ENCODE measurements at regions not wholly inside any gene's neighbourhood (a gene's known extent, or its start where the extent isn't known, plus 50 kb on each side); places are given as distances from the start of the nearest gene placed in this dataset.
"Not testable (repeated sequence)": the region's sequence is repeated elsewhere in the genome, so short reads cannot be mapped to it uniquely, and the experiment has no call there.

DNA sequence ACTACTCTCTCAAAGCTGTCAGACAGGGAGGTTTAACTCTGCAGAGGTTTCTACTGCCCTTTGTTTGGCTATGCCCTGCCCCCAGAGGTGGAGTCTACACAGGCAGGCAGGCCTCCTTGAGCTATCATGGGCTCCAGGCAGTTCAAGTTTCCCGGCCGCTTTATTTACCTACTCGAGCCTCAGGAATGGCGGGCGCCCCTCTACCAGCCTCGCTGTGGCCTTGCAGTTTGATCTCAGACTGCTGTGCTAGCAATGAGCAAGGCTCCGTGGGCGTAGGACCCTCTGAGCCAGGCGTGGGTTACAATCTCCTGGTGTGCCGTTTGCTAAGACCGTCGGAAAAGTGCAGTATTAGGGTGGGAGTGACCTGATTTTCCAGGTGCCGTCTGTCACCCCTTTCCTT lies 124.3 kb downstream of the PTCHD1 start:
- DNase-seq, result not testable (repeated sequence)

DNA sequence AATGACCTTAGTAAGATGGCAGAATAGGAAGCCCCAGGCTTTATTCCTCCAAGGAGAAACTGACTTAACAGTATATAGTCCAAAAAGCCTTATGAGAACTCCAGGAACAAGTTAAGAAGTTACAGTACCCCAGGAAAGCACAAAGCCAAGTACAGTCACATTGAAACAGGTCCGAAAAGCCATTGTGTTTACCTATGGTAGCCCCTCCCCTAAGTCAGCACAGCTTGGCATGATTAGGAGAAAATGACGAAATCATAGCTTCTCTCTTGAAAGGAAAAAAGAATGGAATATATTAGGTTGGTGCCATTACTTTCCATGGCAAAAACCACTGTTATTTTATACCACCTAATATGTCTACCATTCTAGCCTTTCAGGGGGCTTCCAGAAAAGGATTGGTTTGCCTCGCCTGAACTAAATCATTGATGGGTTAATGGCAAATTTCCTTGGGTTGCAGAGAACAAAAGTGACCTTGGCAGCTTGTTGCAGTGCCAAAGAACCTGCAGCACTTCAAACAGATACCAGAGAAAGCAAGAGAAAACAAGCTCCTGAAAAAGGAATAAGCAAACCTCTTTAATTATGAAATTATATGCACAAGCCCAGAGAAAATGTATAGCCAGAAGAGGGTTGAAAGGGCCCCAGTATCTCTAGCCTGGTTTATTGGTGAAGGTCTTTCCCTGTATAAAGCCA lies 130.6 kb downstream of the PTCHD1 start:
- DNase-seq, result no peak

DNA sequence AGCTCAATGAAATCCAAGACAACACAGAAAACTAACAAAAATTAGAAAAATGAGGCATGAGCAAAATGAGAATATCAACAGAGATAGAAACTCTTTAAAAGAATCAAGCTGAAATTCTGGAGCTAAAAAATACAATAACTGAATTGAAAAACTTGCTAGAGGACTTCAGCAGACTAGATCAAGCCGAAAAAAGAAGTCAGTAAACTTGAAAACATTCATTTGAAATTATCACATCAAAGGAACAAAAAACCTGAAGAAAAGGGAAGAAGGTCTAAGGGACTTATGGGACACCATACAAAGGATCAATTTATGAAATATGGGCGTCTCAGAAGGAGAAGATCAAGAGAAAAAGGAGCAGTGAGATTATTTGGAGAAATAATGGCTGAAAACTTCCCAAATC lies 131.3 kb downstream of the PTCHD1 start:
- no peak for DNase-seq

DNA sequence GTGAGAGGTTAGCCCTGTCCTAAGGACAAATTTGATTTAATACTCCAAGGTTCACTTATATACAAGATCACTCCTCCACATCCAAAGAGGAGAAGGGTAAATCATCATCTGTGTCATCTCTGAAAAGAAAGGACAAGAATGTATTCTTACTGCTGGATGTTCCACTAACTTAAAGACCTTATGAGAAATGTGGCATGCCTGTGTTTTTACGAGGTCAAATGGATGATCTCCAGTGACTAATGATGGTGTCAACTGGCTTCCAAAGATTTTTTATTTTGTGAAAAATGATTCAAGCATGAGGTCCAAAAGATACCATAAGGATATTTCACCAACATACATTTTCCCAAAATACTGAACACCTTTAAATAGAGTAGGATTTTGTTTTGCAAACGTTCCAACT lies 143.4 kb downstream of the PTCHD1 start:
- DNase-seq, result no peak

DNA sequence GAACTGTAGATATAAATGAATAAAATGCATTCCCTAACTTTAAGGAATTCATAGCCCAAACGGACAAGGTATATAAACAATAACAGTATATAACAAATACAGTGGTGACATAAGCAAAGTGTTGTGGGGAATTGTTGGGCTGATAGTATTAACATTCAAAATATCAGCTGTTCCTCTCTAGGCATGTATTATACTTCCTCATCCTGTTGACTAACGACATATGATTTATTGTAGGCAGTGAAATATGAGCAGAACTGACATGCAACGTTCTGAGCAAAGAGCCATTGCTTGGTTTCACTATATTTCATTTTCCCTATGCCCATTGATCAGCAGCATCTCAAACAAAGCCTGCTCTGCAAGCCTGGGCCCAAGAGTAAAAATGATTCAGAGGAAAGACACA lies 143.9 kb downstream of the PTCHD1 start:
- no peak for DNase-seq

DNA sequence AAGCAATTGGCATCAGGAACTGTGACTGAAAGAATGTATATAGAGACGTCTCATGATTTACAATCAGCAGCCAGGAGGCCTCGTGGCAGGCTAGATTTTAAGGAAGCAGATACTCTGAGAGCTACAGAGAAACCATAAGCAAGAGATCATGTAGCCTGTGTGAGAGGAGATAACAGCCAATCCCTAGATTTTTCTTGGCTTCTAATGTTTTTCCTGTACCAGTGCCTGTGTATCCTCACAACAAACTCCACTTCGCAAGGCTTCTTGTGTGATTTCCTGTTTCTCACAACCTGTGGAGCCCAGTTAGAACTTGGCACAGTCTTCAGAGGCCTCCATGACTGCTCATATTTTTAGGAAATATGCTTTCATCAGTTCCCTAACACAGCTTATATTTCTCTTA lies 147.9 kb downstream of the PTCHD1 start:
- no peak for DNase-seq

DNA sequence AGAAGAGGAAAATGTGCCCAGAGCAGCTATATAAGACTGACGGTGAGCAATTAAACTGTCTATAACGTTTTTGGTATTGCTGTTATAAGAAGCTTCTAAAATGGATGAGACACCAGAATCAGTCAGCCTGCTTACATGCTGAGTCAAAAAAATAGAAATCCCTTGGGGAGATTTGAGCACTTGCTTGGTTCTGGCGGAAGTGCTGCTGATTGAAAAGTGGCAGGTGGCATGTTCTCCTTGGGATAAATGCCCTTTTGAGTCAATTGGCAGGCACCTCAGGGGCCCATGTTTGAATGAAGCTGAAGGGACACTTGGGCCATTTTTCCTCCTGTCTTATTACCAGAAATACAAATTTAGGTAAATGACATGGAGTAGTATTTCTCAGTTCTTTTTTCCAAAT lies 148.7 kb downstream of the PTCHD1 start:
- DNase-seq, result no peak

DNA sequence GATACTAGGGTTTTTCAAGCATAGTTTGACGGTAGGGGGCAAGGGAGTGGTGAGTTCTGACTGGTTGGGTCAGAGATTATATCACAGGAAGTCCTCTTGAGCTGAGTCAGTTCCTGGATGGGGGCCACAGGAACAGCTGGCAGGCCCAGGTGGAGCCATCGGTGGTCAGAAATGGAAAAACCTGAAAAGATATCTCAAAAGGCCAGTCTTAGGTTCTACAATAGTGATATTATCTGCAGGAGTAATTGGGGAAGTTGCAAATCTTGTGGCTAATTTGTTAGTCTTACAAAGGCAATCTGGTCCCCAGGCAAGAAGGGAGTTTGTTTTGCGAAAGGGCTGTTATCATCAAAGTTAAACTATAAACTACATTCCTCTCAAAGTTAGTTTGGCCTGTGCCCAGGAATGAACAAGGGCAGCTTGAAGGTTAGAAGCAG lies 159.3 kb downstream of the PTCHD1 start:
- no peak for DNase-seq

DNA sequence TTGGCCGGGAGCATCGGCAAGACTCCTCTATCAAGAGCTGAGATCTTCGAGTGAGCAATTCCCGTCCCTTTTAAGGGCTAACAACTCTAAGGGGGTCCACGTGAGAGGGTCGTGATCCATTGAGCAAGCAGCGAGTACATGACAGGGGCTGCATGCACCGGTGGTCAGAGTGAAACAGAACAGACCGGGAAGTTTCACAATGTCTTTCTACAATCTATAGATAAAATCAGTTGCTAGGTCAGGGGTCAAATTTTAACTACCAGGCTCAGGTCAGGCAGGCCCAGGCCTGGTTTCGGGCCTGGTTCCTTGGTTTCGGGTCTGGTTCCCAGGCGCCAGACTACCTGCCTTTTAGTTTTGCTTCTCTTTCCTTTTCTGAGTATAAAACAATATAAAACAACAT lies 160.1 kb downstream of the PTCHD1 start:
- DNase-seq, result no peak

DNA sequence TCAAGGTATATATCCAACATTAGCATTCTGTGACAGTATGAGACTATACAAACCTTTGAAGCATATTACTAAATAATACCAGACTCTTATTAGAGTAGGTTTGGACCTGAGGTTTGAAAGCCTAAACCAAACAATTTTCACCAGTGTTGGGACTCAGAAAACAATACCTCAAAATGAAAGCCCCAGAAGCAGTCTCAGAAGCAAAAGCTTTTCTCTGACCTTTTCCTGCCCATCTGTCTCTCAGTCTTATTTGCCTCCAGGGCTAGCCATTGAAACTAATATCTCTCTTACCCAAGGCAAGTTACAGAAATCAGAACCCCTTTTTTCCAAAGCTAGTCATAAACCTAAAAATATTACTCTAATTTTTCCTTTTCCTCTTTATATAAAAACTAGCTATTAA lies 163.3 kb downstream of the PTCHD1 start:
- no peak for DNase-seq

DNA sequence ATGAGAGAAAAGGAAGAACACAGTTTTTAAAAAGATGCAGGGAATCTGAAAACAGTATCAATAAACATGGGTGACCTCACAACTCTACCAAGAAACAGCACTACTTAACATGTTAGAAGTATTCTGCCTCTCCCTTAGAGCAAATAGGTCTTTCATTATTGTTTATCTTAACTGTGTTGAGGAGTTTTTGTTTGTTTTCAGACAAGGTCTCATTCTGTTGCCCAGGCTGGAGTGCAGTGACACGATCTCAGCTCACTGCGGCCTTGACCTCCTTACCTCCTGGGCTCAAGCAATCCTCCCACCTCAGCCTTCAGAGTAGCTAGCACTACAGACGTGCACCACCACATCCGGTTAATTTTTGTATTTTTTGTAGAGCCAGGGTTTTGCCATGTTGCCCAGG lies 165.3 kb upstream of the PRDX4 start:
- no peak for DNase-seq

DNA sequence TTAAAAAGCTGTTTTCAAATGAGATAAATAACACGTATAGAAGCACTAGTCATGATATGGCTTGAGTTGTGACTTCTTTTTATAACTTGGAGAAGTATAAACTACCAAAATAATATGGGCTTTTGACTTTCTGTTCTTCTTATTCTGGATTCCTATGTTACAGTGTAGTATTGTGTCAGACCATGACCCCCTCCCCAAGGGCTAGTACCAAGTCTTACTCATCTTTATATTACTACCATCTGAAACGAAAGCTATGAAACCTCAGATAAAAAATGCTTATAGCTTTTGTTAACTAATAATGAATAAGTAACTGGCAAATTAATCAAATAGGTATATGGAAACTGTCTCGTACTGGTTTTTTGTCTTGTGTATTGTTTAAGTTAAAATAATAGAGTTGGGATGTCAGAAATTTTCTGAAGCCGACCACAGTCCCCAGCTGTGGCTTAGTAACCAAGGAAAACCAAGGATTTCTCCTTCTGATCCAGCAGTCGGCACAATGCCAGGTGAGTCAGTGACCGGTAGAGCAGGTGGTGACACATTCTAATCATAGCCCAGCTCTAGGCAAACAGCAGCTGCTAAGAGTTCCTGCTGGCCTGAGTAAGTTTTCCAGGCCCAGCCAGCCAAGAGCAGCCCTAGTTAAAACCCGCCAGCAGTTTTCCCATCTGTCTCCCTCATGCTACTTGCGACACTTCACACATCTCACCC lies 163.3 kb upstream of the PRDX4 start:
- peak; percentile 57 for DNase-seq

DNA sequence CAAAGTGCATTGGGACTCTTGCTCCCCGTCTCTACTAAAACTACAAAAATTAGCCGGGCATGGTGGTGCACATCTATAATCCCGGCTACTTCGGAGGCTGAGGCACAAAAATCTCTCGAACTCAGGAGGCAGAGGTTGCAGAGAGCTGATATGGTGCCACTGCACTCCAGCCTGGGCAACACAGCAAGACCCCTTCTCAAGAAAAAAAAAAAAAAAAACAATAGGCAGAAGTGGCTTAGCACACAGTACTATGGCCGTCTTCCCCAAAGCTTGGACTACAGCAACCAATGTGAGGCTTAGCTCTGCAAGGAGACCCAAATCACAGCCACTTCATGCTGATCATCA lies 162.8 kb upstream of the PRDX4 start:
- DNase-seq, result no peak

DNA sequence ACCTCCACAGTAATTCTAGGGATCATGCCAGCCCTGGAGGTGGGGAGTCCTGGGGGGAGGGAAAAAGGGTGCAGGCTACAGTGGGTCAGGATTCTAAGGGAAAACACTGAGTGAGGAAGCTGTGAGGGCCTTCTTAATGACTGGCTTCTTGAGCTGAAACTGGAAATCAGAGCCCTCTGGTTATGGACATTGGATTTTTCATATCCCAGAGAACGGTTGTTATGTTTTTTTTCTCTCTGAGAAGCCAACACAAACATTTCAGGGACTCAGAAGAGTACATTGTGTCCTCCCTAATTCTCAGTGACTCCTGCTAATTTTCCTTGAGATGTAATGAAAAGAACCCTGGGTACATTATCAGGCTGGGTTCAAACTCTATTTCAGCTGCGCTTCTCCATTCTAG lies 162.4 kb upstream of the PRDX4 start:
- DNase-seq, result no peak

DNA sequence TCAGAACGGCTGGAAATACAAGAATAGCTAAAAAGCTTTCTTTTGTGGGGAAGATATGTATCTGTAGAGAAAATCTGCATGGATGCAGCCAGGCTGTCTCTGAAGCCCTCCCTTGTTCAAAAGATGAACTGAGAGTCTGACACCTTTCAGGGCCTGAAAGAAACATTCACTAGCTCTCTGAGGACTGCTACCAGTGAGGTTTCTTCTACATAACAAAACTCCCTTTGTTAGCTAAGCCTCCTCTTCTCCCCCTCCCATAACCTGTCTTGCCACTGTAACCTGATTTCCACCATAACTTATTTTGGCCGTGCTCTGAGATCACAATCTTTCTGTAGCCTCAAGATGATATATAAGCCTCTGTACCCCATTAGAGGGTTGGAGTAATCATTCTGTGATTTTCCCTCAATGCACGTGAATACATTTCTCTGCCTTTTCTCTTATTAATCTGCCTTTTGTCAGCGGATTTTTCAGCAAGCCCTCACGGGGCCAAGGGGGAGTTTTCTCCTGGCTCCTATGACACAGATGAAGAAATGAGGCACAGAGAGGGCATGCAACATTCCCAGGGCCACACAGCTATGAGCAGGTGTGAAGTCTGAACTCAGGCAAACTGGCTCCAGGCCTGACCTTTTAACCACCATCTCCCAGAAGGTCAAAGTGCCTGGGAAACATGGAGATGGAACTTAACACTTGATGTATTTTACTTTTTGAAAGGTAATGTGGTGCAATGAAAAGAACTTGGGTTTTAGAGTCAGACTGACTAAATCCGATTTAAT lies 161.6 kb upstream of the PRDX4 start:
- no peak for DNase-seq

DNA sequence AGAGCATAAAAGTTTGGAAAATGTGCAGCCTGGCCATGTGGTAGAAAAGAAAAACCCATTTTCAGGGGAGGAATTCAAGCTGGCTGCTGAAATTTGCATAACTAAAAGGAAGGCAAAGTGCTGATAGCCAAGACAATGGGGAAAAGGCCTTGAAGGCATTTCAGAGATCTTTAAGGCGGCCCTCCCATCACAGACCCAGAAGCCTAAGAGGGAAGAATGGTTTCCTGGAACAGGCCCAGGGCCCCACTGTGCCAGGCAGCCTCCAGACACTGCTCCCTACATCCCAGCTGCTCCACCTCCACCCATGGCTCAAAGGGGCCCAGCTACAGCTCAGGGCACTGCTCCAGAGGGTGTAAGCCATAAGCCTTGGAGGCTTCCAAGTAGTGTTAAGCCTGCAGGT lies 158.0 kb upstream of the PRDX4 start:
- DNase-seq, result no peak

DNA sequence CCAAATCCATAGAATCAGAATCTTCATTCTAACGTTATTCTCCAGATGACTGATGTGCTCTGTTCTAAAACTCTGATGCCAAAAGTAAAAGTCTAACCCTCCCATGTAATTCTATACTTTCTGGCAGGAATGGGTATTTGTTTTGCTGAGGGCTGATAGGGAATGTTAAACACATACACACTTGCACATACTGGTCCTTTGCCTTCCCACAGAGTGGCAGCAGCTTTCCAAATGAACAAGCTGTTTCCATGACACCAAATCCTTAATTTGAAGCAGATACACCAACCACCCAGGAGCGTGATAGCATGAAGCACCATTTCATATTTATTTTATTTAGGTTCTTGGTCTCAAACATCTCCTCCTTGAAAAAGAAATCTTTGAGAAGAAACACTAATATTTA lies 155.5 kb upstream of the PRDX4 start:
- no peak for DNase-seq

DNA sequence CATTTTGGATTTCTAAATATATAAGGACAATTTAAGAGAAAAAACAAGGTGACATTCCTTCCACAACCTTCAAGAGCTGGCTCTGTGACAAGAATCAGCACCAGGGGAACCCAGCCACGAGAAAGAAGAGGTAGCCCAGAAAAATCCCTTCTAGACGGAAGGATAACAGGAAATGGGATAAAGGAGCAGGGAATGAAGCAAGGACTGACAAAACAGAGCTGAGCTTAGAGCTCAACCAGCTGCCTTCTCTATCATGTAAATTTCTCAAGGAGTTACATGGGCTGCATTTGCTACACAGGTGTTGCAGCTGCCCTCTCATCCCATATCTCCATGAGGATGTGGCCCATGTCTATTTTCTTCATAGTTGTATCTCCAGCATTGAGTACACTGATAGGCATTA lies 154.2 kb upstream of the PRDX4 start:
- no peak for DNase-seq

DNA sequence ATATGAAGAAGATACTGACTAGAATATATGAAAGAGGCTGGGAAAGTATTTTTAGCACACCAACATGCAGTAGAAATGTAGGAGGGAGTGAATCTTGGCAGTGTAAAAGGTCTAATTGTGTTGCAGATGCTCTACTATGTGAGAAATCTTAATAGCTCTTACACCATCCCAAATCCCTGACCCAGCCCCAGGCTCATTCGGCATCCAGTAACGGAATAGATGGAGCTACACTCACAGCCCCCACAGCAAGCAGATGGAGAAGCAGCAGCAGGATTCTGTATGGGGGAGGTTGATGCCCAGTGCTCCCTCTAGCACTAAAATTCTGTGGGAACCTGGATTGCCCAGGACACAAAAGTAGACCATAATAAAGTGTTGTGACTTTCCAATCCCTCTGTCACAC lies 153.2 kb upstream of the PRDX4 start:
- DNase-seq, result no peak

DNA sequence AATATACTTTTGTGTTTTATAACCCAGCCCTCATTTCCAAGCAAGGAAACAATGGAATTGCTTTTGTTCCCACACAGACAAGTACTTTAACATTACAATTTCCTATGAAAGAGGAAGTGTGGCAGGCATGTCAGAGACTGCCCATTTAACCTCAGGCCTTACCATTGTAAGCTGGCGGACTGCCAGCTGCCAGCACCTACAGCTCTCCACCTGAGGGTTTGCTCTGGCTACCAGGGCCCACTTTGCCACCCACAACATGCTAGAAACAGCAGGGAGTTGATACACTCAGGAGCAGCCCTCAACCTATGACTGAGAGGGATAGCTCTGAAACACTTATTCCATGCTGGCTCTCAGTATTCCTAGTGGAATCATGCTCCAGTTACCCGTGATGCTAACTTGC lies 152.3 kb upstream of the PRDX4 start:
- no peak for DNase-seq

DNA sequence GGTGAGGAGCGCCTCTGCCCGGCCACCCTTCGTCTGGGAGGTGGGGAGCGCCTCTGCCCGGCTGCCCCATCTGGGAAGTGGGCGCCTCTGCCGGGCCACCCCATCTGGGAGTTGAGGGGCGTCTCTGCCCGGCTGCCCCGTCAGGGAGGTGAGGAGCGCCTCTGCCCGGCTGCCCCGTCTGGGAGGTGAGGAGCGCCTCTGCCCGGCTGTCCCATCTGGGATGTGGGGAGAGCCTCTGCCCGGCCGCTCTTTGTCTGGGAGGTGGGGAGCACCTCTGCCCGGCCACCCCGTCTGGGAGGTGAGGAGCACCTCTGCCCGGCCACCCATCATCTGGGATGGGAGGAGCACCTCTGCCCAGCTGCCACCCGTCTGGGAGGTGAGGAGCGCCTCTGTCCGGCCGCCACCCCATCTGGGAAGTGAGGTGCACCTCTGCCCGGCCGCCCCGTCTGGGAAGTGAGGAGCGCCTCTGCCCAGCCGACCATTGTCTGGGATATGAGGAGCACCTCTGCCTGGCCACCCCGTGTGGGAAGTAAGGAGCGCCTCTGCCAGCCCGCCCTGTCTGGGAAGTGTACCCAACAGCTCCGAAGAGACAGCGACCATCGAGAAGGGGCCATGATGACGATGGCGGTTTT lies 144.2 kb upstream of the PRDX4 start:
- DNase-seq, result not testable (repeated sequence)

DNA sequence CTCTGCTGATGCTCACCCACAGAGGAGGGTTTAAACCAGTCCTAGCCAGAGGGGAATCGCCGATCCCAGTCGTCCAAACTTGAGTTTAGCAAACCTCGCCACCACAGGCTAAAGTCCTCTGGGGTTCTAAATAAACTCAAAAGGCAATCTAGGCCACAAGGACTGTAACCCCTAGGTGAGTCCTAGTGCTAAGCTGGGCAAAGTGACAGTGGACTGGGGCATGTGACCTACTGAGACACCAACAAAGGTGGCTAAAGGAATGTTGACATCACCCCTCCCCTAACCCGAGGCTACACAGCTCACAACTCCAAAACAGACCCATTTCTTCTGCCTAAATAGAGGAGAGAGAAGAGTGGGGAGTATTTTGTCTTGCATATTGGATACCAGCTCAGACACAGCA lies 142.8 kb upstream of the PRDX4 start:
- DNase-seq, result no peak

DNA sequence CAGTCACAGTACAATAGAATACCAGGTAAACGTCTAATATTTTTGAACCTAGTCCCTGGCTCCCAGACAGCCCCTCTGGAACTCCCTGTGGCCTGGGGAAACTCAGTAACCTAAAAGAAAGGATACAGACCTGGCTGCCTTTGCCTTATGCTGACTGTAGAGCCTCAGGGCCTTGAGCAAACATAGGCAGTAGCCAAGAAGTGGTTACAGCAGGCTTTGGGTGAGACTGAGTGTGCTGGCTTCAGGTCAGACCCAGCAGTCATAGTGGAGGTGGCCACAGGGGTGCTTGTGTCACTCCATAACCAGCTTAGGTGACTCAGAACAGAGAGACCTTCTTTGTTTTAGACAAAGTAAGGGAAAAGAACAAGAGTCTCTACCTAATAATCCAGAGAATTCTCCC lies 141.8 kb upstream of the PRDX4 start:
- DNase-seq, result no peak

DNA sequence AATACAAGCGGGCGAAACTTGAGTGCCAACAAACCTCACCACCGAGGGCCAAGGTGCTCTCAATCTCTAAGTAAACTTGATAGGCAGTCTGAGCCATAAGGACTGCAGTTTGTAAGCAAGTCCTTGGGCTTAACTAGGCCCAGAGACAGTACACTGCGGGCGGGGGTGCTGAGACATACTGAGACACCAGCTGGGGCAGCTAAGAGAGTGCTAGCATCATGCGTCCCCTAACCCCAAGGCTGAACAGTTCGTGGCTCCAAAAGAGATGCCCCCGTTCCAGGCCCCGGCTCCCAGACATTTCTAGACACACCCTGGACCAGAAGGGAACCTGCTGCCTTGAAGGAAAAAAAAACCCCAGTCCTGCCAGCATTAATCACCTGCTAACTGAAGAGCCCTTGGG lies 126.8 kb upstream of the PRDX4 start:
- no peak for DNase-seq

Measured in kidney glomerular epithelial cell (primary cell).